ENCODE measurements at regions not wholly inside any gene's neighbourhood (a gene's known extent, or its start where the extent isn't known, plus 50 kb on each side); places are given as distances from the start of the nearest gene placed in this dataset.

DNA sequence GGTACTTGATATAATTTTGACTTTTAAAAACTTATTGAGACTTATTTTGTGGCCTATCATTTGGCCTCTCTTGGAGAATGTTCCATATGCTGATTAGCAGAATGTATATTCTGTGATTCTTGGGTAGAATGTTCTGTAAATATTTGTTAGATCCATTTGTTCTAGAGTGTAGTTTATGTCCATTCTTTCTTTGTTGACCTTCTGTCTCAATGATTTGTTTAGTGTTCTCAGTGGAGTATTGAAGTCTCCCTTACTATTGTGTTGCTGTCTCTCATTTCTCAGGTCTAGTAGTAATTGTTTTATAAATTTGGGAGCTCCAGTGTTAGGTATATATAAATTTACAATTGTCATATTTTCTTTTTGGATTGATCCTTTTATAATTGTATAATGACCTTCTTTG is 349.6 kb upstream of the CWC22 start:
- no peak overlapping the region for H3K4me3 Mint-ChIP-seq
- ChIA-PET CTCF (no interaction called here), POLR2A (no interaction called here)
- DNase-seq (no peak), ATAC-seq (replicated peaks in 1 of 4) (no peak)
- H3K9me3 ChIP-seq, result no peaks in the 10 kb centered on the region
- peaks cover 0 to 20% of the 10 kb centered on the region in 2 experiments for H3K4me1 ChIP-seq (ENCODE audit: control insufficient read depth in 1 of 2, extremely low read depth in 1 of 2, insufficient read depth in 2 of 2, low read length in 2 of 2)
- peaks cover 0 to 12% (median 0%) of the 10 kb centered on the region in 3 donors for H3K4me1 Mint-ChIP-seq
- no peaks in the 10 kb centered on the region for H3K36me3 ChIP-seq (ENCODE audit: control insufficient read depth in 2 of 2, extremely low read depth in 1 of 2, insufficient read depth in 1 of 2, low read length in 1 of 2)
- H3K4me3 ChIP-seq (ENCODE audit: control insufficient read depth in 1 of 2, extremely low read depth in 1 of 2, low read length in 1 of 2), result no peak overlapping the region
- H3K36me3 Mint-ChIP-seq, result no peaks in the 10 kb centered on the region
- H3K27ac Mint-ChIP-seq, result no peak overlapping the region
- no peak overlapping the region for H3K27ac ChIP-seq (ENCODE audit: low read length)
- peaks cover 0 to 2% of the 10 kb centered on the region in 2 donors for H3K27me3 Mint-ChIP-seq
- no peaks in the 10 kb centered on the region for H3K27me3 ChIP-seq (replicated peaks in 1 of 2; ENCODE audit: control insufficient read depth in 2 of 2, extremely low read depth in 1 of 2, insufficient read depth in 2 of 2, low read length in 1 of 2)
- peaks cover 0 to 4% (median 0%) of the 10 kb centered on the region in 3 donors for H3K9me3 Mint-ChIP-seq

DNA sequence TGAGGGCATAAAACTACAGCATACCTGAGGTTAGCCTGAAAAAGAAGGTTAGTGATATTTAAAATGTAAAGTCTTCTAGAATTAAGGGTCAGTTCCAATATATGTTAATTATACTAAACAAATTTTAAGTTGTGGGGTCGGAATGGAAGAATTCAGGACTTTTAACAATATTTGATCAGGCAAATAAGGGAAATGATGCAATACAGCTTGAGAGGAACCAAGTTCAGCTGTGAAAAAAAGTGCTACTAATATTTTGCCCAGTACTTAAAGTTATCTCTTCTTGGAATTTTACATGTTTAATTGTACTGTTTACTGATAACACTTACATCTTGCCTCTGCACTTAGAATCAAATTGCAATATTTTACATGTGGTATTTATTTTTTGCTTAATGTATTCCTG is 345.5 kb upstream of the CWC22 start:
- no peaks in the 10 kb centered on the region for H3K36me3 ChIP-seq (ENCODE audit: control insufficient read depth in 2 of 2, extremely low read depth in 1 of 2, insufficient read depth in 1 of 2, low read length in 1 of 2)
- CTCF ChIA-PET, result interaction anchor here in 1 of 2 donors (0.7 kb wide), 1 partner anchor 14 kb away, joined by 3 read pairs; no protein-coding TSS in a partner anchor
- no peaks in the 10 kb centered on the region for H3K27me3 ChIP-seq (replicated peaks in 1 of 2; ENCODE audit: control insufficient read depth in 2 of 2, extremely low read depth in 1 of 2, insufficient read depth in 2 of 2, low read length in 1 of 2)
- Mint-ChIP-seq H3K36me3 (no peaks in the 10 kb centered on the region), H3K4me1 (no peaks in the 10 kb centered on the region), H3K4me3 (no peak overlapping the region), H3K9me3 (peaks cover 0 to 10% (median 0%) of the 10 kb centered on the region in 3 donors), H3K27me3 (peaks cover 0 to 2% of the 10 kb centered on the region in 2 donors), H3K27ac (no peak overlapping the region)
- H3K4me3 ChIP-seq (ENCODE audit: control insufficient read depth in 1 of 2, extremely low read depth in 1 of 2, low read length in 1 of 2), result no peak overlapping the region
- DNase-seq, result no peak
- no peak overlapping the region for H3K27ac ChIP-seq (ENCODE audit: low read length)
- POLR2A ChIA-PET, result interaction anchor here in 1 of 2 donors (0.7 kb wide), 1 partner anchor 965 kb away, joined by 4 read pairs; no protein-coding TSS in a partner anchor
- no peak for ATAC-seq (replicated peaks in 1 of 4)
- H3K9me3 ChIP-seq, result no peaks in the 10 kb centered on the region
- WGBS (ENCODE audit: insufficient coverage), result no CpG with 5 or more reads among the region's 1 CpG
- no peaks in the 10 kb centered on the region for H3K4me1 ChIP-seq (ENCODE audit: control insufficient read depth in 1 of 2, extremely low read depth in 1 of 2, insufficient read depth in 2 of 2, low read length in 2 of 2)

DNA sequence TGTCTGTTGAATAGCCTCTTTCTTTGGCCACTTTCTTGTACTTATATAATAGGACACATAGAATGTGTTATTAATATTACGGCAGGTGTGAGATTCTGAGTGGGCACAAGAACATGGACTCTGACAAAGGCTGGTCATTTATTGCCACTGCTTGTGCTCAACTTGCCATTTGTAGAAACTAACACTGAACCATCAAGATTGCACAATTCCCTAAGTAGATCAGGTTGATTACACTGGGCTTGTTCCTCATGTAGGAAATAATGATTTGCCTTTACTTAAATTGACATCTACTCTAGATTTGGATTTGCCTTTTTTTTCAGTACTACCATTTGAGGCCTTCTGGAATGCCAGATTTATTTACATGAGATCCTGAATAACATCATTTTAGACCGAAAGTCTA is 342.7 kb upstream of the CWC22 start:
- ATAC-seq (replicated peaks in 1 of 4) (no peak), DNase-seq (no peak)
- H3K9me3 ChIP-seq, result no peaks in the 10 kb centered on the region
- Mint-ChIP-seq H3K36me3 (no peaks in the 10 kb centered on the region), H3K4me3 (no peak overlapping the region), H3K9me3 (peaks cover 0 to 17% (median 0%) of the 10 kb centered on the region in 3 donors), H3K27ac (no peak overlapping the region), H3K4me1 (no peaks in the 10 kb centered on the region), H3K27me3 (no peaks in the 10 kb centered on the region)
- no peak overlapping the region for H3K4me3 ChIP-seq (ENCODE audit: control insufficient read depth in 1 of 2, extremely low read depth in 1 of 2, low read length in 1 of 2)
- no CpG with 5 or more reads among the region's 2 CpGs for WGBS (ENCODE audit: insufficient coverage)
- POLR2A ChIA-PET, result no interaction called here
- no peaks in the 10 kb centered on the region for H3K4me1 ChIP-seq (ENCODE audit: control insufficient read depth in 1 of 2, extremely low read depth in 1 of 2, insufficient read depth in 2 of 2, low read length in 2 of 2)
- CTCF ChIA-PET, result no interaction called here
- H3K27ac ChIP-seq (ENCODE audit: low read length), result no peak overlapping the region
- H3K27me3 ChIP-seq (replicated peaks in 1 of 2; ENCODE audit: control insufficient read depth in 2 of 2, extremely low read depth in 1 of 2, insufficient read depth in 2 of 2, low read length in 1 of 2), result no peaks in the 10 kb centered on the region
- H3K36me3 ChIP-seq (ENCODE audit: control insufficient read depth in 2 of 2, extremely low read depth in 1 of 2, insufficient read depth in 1 of 2, low read length in 1 of 2), result no peaks in the 10 kb centered on the region

DNA sequence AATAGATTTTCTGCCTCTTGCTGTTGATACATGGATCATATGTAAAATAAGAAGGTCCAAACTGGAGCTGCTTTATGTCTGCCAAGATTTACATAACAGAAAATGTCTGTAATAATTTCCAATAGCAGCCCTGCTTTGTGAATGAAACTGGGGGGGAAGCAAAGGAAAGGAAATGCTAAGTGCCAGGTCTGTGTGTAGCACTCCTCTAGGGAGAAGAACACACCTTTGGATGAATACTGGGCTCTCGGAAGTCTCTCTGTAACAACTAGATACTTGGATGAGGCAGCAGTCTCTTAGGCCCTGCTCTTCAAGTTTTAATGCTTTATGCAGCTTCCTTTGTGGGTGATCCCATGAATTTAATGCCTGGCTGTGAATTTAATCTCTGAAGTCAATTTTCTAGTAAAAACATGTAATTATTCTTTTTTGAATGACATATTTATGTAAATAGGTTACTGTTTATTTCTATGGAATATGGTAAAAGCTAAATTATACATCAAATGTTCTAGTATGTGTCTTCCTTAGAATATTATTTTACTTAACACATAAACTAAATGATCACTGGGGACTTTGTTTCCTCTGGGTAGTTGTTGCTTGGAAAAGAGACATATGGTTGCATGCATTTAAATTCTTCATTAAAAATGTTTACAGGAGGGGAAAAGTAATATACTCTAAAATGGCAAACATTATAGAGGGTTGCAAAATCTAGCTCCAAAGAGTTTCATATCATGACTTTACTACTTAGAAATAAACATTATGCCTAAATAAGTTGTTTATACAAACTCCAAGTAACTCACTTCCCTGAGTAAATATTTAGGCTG is 336.6 kb upstream of the CWC22 start:
- Histone ChIP-seq H3K27ac (ENCODE audit: low read length) (no peak overlapping the region), H3K4me1 (ENCODE audit: control insufficient read depth in 1 of 2, extremely low read depth in 1 of 2, insufficient read depth in 2 of 2, low read length in 2 of 2) (no peaks in the 10 kb centered on the region), H3K36me3 (ENCODE audit: control insufficient read depth in 2 of 2, extremely low read depth in 1 of 2, insufficient read depth in 1 of 2, low read length in 1 of 2) (no peaks in the 10 kb centered on the region), H3K27me3 (replicated peaks in 1 of 2; ENCODE audit: control insufficient read depth in 2 of 2, extremely low read depth in 1 of 2, insufficient read depth in 2 of 2, low read length in 1 of 2) (no peaks in the 10 kb centered on the region), H3K4me3 (ENCODE audit: control insufficient read depth in 1 of 2, extremely low read depth in 1 of 2, low read length in 1 of 2) (no peak overlapping the region), H3K9me3 (no peaks in the 10 kb centered on the region)
- no peak overlapping the region for H3K4me3 Mint-ChIP-seq
- no peaks in the 10 kb centered on the region for H3K27me3 Mint-ChIP-seq
- POLR2A ChIA-PET, result no interaction called here
- no peaks in the 10 kb centered on the region for H3K36me3 Mint-ChIP-seq
- H3K9me3 Mint-ChIP-seq, result peaks cover 0 to 20% (median 7%) of the 10 kb centered on the region in 3 donors
- ATAC-seq (replicated peaks in 1 of 4), result no peak
- H3K4me1 Mint-ChIP-seq, result no peaks in the 10 kb centered on the region
- DNase-seq, result no peak
- H3K27ac Mint-ChIP-seq, result no peak overlapping the region
- CTCF ChIA-PET, result no interaction called here
- WGBS (ENCODE audit: insufficient coverage), result 70% methylated on average over 1 of the region's 1 CpG

GRCh38 chr2:180337136-180337535 is 330.0 kb upstream of the CWC22 start:
- H3K4me3 Mint-ChIP-seq, result no peak overlapping the region

DNA sequence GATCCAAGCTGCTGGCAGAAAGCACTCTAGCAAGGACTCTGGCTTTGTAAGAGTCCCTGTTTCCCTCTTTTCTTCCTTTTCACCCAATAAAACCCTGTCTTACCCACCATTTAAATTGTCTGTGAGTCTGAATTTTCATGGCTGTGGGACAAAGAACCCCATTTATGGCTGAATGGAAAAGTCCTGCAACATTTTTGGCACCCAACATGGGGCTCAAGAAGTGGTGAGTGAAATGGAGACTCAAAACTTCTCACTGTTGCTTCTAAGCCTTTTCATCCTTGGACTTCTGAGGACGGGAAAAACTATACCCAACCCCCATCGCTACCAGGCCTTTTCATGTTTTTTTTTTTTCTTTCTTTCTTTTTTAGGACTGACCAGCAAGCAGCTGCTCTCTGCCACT is 329.5 kb upstream of the CWC22 start:
- CTCF ChIA-PET, result no interaction called here
- DNase-seq, result no peak
- no peak overlapping the region for H3K27ac ChIP-seq (ENCODE audit: low read length)
- H3K27me3 ChIP-seq (replicated peaks in 1 of 2; ENCODE audit: control insufficient read depth in 2 of 2, extremely low read depth in 1 of 2, insufficient read depth in 2 of 2, low read length in 1 of 2), result no peaks in the 10 kb centered on the region
- WGBS (ENCODE audit: insufficient coverage), result 100% methylated on average over 1 of the region's 2 CpGs
- no peak for ATAC-seq (replicated peaks in 1 of 4)
- no peaks in the 10 kb centered on the region for H3K36me3 ChIP-seq (ENCODE audit: control insufficient read depth in 2 of 2, extremely low read depth in 1 of 2, insufficient read depth in 1 of 2, low read length in 1 of 2)
- H3K36me3 Mint-ChIP-seq, result no peaks in the 10 kb centered on the region
- no peak overlapping the region for H3K4me3 Mint-ChIP-seq
- no peaks in the 10 kb centered on the region for H3K27me3 Mint-ChIP-seq
- H3K27ac Mint-ChIP-seq, result no peak overlapping the region
- H3K9me3 Mint-ChIP-seq, result peaks cover 9 to 33% (median 23%) of the 10 kb centered on the region in 3 donors
- POLR2A ChIA-PET, result no interaction called here
- no peaks in the 10 kb centered on the region for H3K4me1 ChIP-seq (ENCODE audit: control insufficient read depth in 1 of 2, extremely low read depth in 1 of 2, insufficient read depth in 2 of 2, low read length in 2 of 2)
- H3K4me3 ChIP-seq (ENCODE audit: control insufficient read depth in 1 of 2, extremely low read depth in 1 of 2, low read length in 1 of 2), result no peak overlapping the region
- H3K9me3 ChIP-seq, result no peaks in the 10 kb centered on the region
- H3K4me1 Mint-ChIP-seq, result no peaks in the 10 kb centered on the region

More at GRCh38 chr2:180337136-180337535, 330.0 kb upstream of the CWC22 start:
- no peak for ATAC-seq (replicated peaks in 1 of 4)
- no peaks in the 10 kb centered on the region for H3K4me1 Mint-ChIP-seq
- Histone ChIP-seq H3K27me3 (replicated peaks in 1 of 2; ENCODE audit: control insufficient read depth in 2 of 2, extremely low read depth in 1 of 2, insufficient read depth in 2 of 2, low read length in 1 of 2) (no peaks in the 10 kb centered on the region), H3K27ac (ENCODE audit: low read length) (no peak overlapping the region), H3K4me1 (ENCODE audit: control insufficient read depth in 1 of 2, extremely low read depth in 1 of 2, insufficient read depth in 2 of 2, low read length in 2 of 2) (no peaks in the 10 kb centered on the region), H3K4me3 (ENCODE audit: control insufficient read depth in 1 of 2, extremely low read depth in 1 of 2, low read length in 1 of 2) (no peak overlapping the region), H3K36me3 (ENCODE audit: control insufficient read depth in 2 of 2, extremely low read depth in 1 of 2, insufficient read depth in 1 of 2, low read length in 1 of 2) (no peaks in the 10 kb centered on the region), H3K9me3 (no peaks in the 10 kb centered on the region)
- peaks cover 11 to 33% (median 23%) of the 10 kb centered on the region in 3 donors for H3K9me3 Mint-ChIP-seq
- no peak overlapping the region for H3K27ac Mint-ChIP-seq
- no peaks in the 10 kb centered on the region for H3K27me3 Mint-ChIP-seq
- no peaks in the 10 kb centered on the region for H3K36me3 Mint-ChIP-seq
- WGBS (ENCODE audit: insufficient coverage), result 80% methylated on average over 1 of the region's 3 CpGs
- DNase-seq, result no peak
- ChIA-PET POLR2A (no interaction called here), CTCF (no interaction called here)
